ENCODE measurements at regions not wholly inside any gene's neighbourhood (a gene's known extent, or its start where the extent isn't known, plus 50 kb on each side); places are given as distances from the start of the nearest gene placed in this dataset.
A peak's percentile ranks its signal among the peaks of the same experiment; 100 is the strongest.

DNA sequence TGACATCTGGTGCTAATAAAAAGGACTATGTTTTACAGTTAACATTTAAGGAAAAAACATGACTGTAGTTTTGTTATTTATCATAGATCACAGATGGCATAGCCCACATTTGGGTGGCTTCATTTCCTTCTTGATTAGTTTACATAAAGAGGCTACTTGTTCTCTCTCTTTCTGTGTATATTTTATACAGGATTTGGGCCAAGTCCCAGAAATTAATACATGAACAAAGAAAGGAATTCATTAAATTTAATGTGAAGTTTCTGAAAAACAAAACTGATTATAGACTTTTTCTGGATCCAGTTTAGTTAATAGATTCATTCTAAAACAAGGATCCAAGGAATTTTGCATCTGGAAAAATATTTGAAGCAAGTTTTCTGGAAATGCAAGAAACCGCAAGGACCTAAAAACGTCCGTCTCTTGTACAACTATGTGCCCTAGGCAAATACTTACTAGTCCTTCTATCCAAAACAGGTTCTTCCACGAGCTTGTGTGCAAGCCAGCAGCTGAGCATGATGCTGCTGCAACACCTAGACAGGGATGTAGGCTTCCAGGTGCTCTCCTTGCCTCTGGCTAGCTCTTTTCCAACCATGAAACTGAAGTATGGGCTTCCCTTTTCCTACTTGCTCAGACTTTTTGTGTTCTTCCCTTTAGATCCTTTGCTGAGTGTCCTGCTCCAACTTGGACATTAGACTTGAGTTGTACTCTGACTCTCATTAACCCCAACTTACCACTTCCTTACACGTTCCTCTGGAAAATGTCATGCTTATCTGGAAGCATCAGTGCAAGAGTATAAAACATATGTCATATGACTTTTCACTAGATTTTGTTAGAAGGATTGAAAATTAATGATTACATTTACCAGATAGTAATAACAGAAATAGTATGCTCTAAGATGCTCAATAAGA lies 161.5 kb upstream of the STARD13 start:
- H3K4me3 ChIP-seq (ENCODE audit: low read depth, low read length): no peak overlapping the region
- DNase-seq (ENCODE audit: low read depth): no peak
- TF ChIP-seq, protein P1, sequence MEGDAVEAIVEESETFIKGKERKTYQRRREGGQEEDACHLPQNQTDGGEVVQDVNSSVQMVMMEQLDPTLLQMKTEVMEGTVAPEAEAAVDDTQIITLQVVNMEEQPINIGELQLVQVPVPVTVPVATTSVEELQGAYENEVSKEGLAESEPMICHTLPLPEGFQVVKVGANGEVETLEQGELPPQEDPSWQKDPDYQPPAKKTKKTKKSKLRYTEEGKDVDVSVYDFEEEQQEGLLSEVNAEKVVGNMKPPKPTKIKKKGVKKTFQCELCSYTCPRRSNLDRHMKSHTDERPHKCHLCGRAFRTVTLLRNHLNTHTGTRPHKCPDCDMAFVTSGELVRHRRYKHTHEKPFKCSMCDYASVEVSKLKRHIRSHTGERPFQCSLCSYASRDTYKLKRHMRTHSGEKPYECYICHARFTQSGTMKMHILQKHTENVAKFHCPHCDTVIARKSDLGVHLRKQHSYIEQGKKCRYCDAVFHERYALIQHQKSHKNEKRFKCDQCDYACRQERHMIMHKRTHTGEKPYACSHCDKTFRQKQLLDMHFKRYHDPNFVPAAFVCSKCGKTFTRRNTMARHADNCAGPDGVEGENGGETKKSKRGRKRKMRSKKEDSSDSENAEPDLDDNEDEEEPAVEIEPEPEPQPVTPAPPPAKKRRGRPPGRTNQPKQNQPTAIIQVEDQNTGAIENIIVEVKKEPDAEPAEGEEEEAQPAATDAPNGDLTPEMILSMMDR (IDR thresholded peaks at IDR 0.05; ENCODE audit: insufficient read depth, low read length): no peak

DNA sequence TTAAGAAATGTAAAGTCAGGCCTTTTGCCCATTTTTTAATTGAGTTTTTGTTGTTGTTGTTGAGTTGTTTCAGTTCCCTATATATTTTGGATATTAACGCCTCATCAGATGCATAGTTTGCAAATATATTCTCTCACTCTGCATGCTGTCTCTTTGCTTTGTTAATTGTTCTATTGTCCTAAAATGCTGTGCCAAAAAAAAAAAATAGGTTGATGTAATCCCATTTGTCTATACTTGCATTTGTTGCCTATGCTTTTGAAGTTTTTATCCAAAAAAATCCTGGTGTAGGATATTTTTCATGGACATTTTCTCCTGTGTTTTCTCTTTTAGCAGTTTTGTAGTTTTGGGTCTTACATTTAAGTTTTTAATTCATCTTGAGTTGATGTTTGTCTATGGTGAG lies 163.3 kb upstream of the STARD13 start:
- H3K4me3 ChIP-seq (ENCODE audit: low read depth, low read length): no peak overlapping the region
- TF ChIP-seq, protein P1 (IDR thresholded peaks at IDR 0.05; ENCODE audit: insufficient read depth, low read length): no peak
- no peak for DNase-seq (ENCODE audit: low read depth)

DNA sequence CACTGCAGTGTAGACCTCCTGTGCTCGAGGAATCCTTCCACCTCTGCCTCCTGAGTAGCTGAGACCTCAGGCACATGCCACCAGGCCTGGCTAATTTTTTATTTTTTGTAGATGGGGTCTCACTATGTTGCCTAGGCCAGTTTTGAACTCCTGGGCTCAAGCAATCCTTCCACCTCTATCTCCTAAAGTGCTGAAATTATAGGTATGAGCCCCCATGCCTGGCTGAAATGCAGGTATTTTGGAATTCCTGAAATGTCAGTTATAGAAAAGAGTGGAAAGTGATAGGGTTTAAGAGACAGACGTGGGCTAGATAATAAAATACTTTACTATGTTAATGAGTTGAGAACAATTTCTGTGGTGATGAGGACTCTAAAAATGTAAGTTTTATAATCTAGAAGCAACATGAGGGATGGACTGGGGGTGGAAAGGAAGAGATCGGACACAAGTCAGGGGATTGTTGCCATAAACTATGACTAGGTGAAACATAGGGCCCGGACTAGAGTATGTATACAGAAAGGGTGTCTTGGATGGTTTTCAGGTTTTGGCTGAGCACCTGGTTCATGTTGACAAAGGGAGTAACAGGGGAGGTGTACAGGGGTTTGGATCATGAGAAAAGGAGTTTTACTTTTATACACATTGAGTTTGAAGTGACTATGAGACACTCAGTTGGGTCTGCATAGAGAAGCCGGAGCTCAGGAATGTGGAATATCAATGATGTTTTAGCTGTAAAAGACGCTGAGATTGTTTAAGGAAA lies 165.6 kb upstream of the STARD13 start:
- no peak for DNase-seq (ENCODE audit: low read depth)
- no peak overlapping the region for H3K4me3 ChIP-seq (ENCODE audit: low read depth, low read length)
- TF ChIP-seq, protein P1 (IDR thresholded peaks at IDR 0.05; ENCODE audit: insufficient read depth, low read length): no peak

DNA sequence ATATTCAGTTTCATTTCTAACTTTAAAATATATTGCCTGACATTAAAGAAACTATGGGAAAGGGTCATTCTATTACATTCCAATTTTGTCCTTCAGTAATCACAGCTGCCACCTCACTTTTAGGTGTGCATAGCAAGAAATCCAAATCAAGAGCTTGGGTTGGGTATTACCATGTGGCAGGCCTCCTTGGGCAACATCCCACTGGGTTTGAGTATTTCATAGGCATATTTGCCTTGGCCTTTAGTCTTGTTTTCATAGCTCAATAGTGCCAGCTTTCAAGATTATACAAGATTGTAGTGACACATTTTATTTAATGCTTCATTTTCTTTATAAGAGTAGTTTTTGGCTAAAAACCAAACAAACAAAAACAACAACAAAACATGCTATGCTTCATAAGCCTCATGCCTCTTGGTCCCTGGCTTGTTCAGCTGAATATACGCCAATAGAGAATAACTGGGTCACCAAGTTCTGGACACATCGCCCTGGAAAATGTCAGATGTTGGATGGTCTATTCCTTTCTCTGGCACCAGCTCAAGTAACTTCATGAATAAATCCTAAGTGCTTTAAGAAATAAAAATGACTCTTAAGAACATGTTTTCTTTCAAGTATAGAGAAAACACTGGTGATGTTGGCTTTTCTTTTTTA lies 167.4 kb upstream of the STARD13 start:
- TF ChIP-seq, protein P1 (IDR thresholded peaks at IDR 0.05; ENCODE audit: insufficient read depth, low read length): no peak
- no peak for DNase-seq (ENCODE audit: low read depth)
- no peak overlapping the region for H3K4me3 ChIP-seq (ENCODE audit: low read depth, low read length)

DNA sequence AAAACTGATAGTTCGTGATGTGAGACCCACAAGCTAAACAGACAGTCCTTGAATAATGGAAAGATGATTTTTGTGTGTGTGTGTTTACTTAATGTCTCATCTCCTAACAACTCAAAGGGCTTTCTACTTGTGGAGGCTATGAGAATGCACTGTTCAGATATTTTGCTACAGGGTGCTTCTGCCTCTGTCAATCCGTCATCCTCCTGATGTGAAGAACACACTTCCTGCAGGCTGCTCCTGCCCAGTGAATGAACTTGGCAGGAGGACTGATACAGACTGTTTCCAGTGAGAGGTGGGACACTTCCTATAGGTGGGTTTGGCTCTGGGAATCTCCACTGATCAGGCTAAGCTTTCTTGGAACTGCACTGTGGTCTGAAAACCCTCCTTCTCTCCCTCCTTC lies 168.4 kb upstream of the STARD13 start:
- H3K4me3 ChIP-seq (ENCODE audit: low read depth, low read length): no peak overlapping the region
- TF ChIP-seq, protein P1 (IDR thresholded peaks at IDR 0.05; ENCODE audit: insufficient read depth, low read length): no peak
- no peak for DNase-seq (ENCODE audit: low read depth)

DNA sequence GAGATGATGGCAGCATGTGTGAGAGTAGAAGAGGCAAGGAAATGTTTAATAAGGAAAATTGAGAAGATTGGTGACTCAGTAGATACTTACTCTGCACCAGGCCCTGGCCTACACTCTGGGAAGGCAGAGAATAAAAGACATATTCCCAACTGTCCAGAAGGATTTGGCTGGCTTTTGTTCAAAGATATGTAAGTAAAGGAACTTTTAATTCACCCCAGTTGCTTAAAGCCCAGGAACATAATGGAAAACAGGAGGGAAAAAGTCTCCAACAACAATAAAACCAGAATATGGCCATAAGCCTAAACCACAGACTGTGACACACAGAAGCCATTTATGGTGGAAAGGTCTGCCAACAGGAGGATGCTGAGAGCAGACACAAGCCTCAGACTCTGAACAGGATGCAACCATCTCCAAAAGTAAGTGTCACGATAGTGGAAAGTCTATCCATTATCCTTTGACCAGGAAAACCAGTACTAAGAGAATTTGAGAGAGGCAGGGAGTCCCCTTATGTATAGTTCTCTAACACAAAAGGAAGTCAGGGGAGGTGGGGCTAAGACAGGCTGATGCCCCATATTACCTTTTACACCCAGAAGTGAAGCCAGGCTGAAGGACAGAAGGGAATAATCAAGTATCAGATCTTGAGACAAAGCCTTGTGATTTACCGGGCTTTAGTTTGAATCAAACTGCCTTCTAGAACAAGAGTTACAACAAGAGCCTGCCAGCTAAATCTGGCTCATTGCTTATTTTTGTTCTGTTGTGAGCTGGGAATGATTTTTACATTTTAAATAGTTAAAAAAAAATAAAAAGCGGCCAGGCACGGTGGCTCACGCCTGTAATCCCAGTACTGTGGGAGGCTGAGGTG lies 169.5 kb upstream of the STARD13 start:
- TF ChIP-seq, protein P1 (IDR thresholded peaks at IDR 0.05; ENCODE audit: insufficient read depth, low read length): no peak
- no peak overlapping the region for H3K4me3 ChIP-seq (ENCODE audit: low read depth, low read length)
- peak; percentile 89 for DNase-seq (ENCODE audit: low read depth)

Measured in fibroblast of the aortic adventitia (primary cell).